ENCODE measurements at regions not wholly inside any gene's neighbourhood (a gene's known extent, or its start where the extent isn't known, plus 50 kb on each side); places are given as distances from the start of the nearest gene placed in this dataset.

DNA sequence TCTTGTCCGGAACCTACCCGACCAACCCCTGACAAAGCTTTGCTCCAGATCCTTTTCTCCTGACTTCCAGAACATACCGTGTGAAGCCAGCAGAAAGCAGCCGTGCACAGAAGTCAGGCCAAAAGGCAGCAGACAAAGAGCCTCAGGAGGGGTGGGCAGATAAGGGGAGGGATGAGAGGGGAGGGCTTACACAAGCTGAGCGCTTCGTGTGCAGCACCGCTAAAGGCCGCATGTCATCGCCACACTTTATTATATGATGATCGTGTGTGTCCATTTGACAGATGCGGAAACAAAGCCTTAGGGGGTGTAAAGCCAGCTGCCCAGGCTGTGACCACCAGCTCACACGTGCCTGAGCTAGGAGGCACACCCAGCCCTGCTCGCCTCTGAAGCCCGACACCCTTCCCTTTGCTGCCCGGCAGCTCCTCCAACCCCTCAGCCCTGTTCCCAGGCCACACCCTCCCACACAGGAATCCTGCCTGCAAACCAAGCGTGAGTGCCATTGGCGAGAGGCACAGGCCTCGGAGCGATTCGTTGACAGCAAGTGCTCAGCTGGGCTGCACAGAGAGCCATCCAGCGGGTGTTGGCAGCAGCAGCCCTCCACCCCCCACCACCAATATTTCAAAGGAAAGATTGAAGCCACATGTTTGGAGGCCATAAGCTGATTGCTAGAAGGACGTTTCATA lies 170.5 kb upstream of the SMIM23 start:
- TF ChIP-seq CTCF (conservative IDR thresholded peaks at IDR 0.05; ENCODE audit: low read length): no peak
- TF ChIP-seq EZH2phosphoT487 (IDR thresholded peaks at IDR 0.05; ENCODE audit: borderline replicate concordance, low read depth, low read length): no peak

All from OCI-LY7 (cell line).